ENCODE measurements at regions not wholly inside any gene's neighbourhood (a gene's known extent, or its start where the extent isn't known, plus 50 kb on each side); places are given as distances from the start of the nearest gene placed in this dataset.
"Not testable (repeated sequence)": the region's sequence is repeated elsewhere in the genome, so short reads cannot be mapped to it uniquely, and the experiment has no call there.

DNA sequence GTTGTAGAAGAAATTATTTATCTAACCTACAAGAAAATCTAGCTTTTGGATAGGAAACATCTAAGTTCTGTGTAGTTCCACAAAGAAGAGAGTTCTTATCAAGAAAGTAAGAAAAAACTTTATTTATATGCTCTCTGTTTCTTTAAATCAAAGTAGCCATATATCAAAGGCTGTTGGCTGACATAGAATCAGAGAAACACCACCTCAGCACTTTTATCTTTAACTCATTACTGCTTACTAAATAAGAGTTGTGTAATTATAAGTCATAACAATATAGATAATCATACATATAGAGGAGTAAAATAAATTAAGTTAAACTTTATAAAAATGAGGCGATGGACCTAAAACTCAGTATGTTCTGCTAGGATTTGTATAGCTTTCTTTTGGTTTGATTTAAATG is 570.6 kb downstream of the PCDH17 start:
- no peak for DNase-seq (ENCODE audit: low spot score)

DNA sequence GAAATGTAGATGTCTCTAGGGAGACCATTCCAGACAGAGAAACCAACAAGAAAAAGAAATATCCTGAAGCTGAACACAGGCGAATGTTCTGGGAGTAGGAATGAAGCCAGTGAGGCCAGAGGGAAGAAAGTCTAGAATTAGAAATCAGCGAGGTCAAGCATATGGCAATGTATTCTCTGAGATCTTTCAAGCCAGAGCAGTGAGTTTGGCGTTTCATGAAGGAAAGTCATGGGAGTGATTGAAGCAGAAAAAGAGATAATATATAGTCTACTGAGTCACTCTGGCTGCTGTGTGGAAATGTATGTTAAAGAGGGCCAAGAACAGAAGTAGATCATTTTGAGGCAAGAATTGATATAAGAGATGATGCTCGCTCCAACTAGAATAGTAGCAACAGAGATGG is 576.0 kb downstream of the PCDH17 start:
- no peak for DNase-seq (ENCODE audit: low spot score)

DNA sequence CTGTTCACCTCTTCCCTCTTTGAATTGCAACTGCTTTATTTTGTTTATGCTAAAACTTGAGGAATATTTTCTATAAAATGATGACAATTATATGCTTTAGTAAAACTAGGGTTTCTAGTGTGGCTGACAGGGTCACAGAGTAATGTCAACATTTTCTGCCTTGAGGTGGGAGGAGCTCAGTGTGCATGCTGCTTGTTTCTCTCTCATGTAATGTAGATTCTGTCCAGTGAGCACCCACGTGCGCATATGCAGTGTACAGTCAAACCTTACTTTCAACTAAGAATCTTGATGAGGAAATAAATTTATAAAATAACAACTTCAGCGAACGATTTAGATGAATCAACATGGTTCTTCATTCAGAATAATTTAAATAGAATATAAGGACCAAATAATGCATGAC is 603.9 kb downstream of the PCDH17 start:
- DNase-seq (ENCODE audit: low spot score): no peak

DNA sequence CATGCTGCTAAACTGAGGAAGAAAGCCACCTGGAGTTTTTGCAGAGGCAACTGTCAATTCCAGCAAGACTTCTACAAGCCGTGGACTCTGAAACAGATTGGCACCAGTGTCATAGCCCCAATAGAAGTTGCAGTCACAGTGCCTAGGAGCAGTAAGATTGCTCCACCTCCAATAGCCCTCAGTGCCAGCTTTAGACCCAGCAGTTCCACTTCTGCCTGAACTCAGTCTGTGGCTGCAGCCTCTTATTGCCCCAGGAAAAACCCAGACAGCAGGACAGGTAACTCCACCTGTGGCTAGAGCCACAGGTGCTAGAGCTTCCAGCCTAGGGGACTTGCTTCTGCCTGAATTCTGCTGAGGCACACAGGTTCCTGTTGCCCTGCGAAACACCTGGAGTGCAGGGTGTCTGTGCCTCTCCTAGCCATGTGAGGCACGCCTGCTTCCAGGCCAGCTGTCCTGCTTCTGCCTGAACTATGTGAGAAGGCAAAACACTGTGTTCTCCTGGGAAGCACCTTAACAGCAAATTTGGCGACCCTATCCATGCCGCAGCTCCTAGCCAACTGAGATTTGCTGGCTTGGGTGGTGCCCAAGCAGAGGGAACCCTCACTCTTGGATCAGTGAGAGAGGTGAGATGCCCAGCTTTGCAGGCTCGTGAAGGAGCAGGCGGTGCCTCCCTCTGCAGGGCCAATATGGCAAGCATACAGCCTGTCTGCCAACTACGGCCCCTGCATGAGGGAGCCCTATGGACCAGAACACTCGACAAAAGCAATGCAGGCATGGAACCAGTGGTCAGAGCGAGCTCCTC is 607.6 kb downstream of the PCDH17 start:
- DNase-seq (ENCODE audit: low spot score): no peak

DNA sequence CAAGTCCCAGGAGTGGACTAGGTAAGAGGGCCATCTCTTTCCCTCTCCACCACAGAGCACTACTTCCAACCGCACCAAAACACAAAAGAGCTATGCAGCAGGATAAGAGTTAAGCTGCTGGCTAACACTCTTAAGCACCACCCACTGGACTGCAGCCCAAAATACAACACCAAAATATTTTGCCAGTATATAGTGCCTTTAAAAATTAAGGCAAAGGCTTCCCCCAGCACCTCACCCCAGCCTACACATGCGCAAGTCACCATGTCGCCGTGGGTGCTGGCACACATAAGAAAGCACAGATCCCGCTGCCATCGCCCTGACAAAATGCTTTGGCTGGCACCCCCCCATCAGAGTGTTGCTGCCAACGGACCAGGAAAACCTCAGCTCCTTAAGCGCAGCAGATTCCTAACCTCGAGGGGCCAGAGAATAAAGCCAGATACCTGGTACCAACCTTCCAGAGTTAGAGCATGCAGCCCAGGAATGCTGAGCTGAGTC is 608.3 kb downstream of the PCDH17 start:
- no peak for DNase-seq (ENCODE audit: low spot score)

DNA sequence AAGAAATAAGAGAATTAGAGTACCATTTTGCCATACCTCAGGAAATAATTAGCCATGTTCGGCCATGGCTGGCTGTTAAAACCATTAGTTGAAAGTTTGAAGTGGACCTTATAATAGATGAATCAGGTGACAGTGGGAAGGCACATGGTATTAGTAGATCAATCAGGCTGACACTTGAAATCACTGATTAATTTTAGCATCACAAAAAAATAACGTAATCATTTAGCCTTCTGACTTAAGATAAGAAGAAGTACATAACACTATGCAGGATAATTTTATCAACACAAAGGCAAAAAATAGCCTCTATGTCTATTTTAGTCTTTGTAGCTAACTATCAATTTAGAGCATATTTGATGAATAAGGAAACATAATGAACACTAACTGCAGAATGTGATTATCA is 615.5 kb downstream of the PCDH17 start:
- no peak for DNase-seq (ENCODE audit: low spot score)

DNA sequence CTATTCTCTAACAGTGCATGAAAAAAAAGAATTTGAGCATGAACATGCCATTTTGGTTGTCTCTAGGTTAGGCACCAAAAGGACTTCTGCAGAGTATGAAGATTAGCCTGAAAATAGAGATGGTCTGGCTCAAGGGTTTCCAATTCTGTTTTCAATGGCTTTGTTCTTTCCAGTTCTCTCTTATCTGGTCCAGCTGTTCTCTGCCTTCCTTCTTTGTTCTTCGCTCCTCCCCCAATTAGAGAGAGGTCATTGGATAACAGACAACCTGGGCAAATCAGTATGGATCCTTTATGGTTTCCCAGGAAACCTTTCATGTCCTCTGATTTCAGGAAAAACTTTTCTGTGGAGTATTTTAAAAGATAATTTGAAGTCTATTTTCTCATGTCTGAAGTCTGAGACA is 623.4 kb downstream of the PCDH17 start:
- no peak for DNase-seq (ENCODE audit: low spot score)

DNA sequence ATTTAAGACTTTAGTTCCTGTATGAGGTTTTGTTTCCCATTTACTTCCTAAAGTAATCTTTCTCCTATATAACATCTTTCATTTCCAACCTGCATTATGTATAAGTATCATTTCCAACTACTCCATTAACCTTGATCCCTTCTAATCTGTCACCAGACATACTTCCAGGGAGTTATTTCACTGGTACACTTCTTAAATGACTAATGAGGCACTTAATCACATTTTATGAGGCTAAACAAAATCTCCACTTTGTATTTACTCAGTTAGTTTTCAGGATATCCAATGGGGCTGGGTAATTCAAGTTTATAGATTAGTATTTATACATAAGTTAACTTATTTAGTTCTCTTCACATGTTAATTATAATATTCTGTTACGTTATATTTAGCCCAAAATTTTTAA is 634.7 kb downstream of the PCDH17 start:
- no peak for DNase-seq (ENCODE audit: low spot score)

DNA sequence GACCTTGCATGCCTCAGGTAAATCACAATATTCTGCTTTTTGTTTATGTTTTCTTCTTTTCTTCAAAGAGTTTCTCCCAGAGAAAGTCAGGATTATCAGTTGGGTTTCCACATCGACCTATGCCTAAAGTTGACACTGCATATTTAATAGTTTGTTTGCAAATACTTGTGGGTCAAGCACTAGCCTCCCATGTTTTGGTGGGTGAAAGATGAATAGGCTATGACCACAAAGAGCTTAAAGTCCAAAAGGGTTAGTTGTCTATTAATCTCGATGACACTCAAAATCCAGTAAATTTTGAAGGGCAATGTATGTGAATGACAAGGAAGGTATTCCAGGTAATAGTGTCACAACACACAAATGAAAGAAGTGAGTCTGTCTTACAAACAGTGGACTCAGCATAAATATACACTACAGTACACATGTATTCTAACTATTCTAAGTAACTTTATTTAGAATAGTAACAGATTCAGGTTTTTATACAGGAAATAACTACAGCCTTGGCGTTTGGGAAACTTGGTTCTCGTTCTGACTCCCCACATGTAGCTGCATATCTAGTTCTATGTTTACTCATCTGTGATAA is 667.1 kb downstream of the PCDH17 start:
- DNase-seq (ENCODE audit: low spot score): no peak

DNA sequence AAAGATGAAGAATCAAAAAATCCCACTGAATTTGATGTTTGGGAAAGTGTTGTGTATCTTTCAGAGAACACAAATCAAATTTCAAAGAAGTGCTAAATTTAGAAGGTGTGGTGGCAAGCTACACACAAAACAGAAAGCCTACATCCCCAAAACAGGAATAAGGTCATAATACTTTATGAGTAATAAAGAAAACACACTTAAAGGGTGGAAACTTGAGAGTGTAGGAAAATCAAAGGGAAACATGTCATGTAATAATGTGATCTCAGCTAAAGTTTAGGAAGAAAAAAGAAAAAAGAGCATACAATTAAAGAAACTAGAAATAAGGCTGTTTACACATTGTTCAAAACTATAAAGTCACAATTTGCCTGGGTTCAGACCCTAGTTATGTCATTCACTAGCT is 668.7 kb downstream of the PCDH17 start:
- no peak for DNase-seq (ENCODE audit: low spot score)

DNA sequence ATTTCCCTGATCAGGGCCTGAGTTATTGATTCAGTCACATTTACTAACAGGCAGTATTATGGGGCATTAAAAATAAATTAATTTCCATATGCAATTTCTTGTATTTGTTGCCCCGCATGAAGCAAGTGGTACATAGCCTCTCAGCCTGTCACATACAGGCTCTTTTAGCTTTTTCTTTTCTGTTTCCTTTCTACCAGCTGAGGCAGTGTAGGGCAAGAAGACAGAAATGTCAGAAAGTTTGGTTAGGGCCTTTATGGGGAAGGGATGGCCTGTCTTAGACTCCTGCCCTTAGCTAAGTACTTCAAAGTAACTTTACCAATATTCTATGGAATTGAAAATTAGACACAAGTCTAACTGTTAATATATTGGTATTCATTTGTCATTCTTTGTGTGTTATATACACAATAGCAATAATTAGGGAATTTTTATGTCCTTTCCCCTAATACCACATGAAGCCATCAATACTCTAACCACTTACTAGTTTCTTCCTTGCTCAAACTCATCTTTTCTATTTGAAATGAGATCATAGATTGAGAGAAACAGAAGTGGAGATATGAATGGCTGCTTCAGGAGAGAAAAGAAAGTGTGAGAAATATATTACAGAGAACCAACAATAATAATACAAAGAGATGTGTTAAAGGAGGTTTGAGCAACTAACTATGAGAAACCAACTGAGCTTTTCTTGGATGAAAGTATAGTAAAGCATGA is 669.6 kb downstream of the PCDH17 start:
- DNase-seq (ENCODE audit: low spot score): no peak

DNA sequence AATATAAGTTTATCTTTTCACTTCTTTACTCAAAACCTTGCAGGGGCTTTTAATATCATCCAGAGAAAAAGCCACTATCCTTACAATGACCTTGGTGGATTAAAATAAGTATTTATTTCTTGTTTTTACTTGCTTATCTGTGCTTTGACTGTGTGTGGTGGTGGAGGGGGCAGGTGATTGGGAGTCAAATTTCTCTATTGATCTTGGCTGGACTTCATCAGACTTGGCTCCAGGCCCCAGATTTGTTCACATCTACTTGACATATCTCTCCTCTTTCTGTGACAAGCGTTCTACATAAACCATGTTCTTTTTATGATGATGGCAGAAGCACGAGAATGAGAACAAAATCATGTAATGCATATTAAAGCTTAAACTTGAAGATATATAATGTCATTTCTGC is 670.8 kb downstream of the PCDH17 start:
- no peak for DNase-seq (ENCODE audit: low spot score)

DNA sequence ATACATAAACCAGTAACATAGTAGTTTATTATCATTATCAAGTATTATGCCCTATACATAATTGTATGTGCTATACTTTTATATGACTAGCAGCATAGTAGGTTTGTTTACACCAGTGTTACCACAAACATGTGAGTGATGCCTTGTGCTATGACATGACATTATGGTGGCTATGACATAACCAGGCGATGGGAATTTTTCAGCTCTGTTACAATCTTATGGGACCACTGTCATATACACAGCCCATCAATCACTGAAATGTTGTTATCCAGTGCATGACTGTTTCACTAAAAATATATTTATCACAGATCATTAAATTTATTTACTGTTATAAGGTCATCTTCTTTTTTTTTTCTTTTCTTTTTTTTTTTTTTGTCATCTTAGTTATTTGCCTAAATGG is 674.5 kb downstream of the PCDH17 start:
- no peak for DNase-seq (ENCODE audit: low spot score)

DNA sequence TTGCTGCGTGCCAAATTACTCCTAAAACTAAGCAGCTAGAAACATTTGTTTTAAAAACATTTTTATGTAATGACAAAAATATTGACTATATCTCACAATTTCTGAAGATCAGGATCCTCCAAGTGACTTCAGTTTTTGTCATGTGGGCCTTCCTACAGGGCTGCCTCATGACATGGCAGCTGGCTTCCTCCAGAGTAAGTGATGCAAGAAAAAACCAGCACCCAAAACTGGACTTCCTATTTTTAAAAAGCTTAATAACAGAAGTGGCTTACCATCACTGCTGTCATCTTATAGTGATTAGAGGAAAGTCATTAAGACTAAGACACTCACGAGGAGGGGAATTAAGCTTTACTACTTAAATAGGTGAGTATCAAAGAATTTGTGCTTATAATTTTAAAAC is 681.7 kb downstream of the PCDH17 start:
- DNase-seq (ENCODE audit: low spot score): no peak

DNA sequence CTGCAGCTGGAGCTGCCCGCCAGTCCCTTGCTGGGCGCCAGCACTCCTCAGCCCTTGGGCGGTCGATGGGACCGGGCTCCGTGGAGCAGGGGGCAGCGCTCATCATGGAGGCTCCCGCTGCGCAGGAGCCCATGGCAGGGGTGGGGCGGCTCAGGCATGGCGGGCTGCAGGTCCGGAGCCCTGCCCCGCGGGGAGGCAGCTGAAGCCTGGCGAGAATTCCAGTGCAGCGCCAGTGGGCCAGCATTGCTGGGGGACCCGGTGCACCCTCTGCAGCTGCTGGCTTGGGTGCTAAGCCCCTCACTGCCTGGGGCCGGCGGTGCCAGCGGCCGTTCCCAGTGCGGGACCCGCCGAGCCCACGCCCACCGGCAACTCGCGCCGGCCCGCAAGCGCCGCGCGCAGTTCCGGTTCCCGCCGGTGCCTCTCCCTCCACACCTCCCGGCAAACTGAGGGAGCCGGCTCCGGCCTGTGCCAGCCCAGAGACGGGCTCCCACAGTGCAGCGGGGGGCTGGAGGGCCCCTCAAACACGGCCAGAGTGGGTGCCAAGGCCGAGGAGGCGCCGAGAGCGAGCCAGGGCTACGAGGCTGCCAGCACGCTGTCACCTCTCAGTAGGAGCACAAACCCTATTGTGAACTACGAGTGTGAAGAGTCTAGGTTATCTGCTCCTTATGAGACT is 687.1 kb downstream of the PCDH17 start:
- no peak for DNase-seq (ENCODE audit: low spot score)

DNA sequence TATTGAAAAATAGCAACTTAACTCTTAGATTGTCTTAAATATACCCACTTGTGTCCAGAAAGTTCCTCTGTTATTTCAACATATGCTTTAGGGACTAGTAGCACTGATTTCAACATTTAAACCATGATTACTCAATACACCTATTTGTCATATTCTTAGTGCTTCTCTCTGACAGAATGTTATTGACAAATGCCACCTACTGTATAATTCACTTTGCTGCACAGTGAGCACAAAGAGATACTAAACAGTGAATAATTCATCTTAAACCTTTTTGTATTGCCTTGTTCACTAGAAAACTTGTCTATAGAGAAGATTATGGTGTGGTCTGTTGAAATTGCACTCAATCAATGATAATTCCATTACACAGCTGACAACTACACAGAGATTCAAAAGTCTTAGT is 692.6 kb downstream of the PCDH17 start:
- no peak for DNase-seq (ENCODE audit: low spot score)

DNA sequence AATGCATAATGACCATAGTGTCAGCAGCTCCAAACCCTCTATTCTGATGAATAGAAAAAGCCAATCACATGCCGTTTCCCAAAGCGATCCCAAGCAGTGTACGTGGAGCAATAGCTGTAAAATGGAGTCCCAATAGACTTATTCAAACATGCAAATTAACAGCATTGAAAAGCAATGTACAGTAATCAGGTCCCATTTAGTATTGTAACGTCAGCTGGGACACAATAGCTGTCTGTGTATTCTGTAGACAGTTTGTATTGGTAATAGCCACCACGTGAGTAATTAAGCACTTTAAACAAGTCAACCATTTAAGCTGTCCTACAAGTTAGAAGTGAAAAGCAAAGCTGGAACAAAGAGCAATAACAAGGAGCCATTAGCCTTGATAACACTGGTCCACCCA is 698.2 kb downstream of the PCDH17 start:
- DNase-seq (ENCODE audit: low spot score): no peak

DNA sequence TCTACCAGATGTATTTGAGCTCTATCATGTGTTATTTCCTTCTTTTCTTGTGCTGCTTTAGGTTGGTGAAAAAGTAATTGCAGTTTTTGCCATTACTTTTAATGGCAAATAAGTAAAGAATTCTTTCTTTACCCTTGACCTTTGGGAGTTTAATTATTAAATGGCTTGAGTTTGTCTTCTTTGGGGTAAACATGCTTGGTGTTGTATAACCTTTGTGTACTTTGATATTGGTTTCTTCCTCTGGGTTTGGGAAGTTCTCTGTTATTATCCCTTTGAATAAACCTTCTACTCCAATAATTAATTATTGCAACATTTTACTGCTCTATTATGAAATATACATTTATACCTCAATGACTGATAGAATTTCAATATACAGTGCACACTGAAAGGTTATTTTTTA is 709.4 kb downstream of the PCDH17 start:
- no peak for DNase-seq (ENCODE audit: low spot score)

DNA sequence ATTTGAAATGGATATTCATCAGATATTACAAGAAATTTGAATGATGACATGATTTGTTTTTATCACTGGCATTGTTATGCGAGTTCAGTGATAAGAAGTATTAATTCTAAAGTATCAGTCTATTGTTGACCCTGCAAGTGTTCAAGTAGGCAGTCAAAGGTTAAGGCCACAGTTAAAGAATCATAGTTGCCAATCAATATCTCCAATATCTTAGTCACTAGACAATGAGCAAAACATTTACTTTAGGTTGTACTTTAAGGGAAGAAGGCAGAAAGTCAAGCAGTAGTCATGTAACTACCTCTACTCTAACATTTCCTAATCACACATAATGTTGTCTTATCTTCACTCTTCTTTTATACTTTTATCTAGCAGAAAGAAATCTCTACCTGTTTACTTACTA is 709.8 kb downstream of the PCDH17 start:
- no peak for DNase-seq (ENCODE audit: low spot score)

DNA sequence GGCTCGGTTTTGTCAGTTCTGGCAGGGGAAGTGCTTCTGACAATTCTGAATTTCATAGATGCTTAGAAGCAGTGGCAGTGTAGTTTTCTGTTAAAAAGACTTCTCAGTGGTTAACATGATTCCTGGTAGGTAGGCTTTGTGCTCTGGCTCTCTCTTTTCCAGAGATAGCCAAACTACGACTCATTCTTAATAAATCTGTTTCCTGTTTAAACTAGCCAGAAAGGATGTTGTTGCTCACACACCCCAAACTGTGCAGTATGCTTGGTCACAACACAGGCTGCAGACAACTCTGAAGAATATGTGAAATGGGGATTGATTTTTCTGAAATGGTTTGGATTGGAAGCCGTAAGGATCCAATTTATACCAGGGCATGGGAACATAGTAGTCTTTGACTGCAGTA is 711.5 kb downstream of the PCDH17 start:
- no peak for DNase-seq (ENCODE audit: low spot score)

DNA sequence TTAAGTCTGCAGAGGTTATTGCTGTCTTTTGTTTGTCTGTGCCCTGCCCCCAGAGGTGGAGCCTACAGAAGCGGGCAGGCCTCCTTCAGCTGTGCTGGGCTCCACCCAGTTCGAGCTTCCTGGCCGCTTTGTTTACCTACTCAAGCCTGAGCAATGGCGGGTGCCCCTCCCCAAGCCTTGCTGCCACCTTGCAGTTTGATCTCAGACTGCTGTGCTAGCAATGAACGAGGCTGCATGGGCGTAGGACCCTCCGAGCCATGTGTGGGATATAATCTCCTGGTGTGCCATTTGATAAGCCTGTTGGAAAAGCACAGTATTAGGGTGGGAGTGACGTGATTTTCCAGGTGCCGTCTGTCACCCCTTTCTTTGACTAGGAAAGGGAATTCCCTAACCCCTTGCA is 720.6 kb downstream of the PCDH17 start:
- not testable (repeated sequence) for DNase-seq (ENCODE audit: low spot score)

DNA sequence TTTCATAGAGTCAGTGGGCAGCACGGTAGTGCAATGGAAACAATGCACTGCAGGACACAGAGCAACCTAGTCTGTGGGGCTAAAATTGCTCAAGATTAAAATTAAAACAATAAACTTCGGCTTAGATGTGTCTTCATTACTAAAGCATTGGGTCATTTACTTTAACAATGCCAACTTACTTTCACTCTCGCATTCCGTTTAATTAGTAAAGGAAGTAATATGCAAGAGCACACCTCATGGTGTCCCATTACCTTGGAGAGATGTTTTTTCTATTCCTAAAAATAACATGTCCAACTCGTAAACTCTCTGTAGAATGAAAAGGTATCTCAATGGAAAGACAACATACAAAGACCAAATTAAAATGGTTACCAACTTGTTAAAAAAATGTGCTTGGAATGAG is 738.4 kb downstream of the PCDH17 start:
- no peak for DNase-seq (ENCODE audit: low spot score)

DNA sequence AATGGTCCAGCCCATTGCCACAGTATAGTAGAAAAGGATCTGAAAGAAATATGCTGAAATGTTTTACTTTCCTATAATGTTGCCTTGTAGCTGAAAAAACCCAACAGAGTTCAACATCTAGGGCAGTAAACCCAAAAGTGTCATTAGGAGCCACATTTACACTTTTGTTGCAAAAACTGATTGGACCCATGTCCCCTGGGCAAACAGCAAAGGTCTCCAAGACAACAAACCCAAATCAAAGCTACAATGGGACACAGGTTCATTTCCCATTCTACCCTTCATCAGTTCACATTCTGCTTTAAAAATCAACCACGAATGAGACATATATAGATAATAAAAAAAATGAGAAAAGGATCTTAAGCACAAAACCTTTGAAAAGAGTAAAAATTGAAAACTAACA is 744.8 kb downstream of the PCDH17 start:
- DNase-seq (ENCODE audit: low spot score): no peak
